ENCODE measurements at regions not wholly inside any gene's neighbourhood (a gene's known extent, or its start where the extent isn't known, plus 50 kb on each side); places are given as distances from the start of the nearest gene placed in this dataset.

DNA sequence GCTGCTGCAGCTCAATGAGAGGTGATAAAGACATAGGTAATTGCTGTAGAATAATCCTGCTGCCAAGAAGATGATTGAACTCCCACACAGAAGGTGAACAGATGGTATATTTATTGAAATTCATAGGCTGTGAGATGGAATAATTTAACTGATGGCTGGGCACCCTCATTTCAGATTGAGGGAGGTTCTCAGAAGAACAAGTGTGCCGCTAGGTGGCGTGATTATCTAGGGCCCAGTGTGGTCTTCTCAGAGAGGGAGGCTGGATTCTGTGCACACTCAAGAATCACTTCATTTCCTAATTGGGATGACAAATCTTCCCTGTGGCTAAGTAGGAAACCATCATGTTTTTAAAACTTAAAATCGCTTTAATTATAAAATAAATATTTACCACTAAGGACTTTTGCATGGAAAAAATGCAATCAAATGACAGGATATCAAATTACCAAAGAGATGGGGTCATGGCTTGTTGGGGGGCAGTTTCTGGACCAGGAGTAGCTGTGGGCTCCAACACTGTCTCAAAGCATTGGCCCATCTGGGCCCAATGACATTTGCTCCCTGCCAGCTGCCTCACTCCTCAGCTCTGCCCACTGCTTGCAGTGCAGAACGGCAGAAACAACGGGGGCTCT is 132.3 kb downstream of the SNAPC1 start:
- peak; percentile 11 for DNase-seq

DNA sequence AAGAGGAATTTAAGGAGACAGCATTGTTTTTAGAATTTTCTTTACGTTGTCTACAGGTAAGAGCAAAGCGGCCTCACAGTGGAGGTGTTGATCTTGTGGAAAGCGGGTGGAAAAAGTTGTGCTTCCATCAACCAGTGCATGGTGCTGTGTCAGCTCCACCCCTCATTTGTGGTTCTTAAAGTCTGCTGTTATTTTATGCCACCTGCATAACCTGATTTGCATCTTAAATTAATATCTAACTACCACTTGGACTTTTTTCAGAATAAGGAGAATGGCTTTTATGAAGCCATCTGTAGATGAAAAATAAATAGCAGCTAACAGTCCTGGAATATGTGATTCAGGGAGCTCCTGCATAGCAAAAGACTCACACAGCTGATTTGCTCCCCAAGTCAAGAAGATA is 135.1 kb downstream of the SNAPC1 start:
- no peak for DNase-seq

DNA sequence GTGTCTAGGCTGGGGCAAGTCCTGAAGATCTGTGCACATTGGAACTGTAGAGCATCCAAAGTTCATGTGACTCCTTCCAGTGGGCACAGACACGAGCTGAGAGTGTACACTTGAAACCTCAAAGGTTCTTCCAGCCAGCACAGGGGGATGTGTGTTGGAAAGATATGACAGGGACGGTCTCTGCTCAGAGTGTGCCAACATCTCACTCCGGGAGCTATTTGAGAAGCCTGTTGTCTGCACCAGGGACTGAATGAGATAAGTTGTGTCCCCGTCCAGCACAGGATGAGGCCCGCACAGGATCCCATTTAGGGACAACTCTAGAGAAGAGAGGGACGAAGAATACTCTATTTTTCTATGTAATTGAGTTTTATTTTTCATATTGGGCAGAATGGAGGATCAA is 136.3 kb downstream of the SNAPC1 start:
- DNase-seq = no peak

DNA sequence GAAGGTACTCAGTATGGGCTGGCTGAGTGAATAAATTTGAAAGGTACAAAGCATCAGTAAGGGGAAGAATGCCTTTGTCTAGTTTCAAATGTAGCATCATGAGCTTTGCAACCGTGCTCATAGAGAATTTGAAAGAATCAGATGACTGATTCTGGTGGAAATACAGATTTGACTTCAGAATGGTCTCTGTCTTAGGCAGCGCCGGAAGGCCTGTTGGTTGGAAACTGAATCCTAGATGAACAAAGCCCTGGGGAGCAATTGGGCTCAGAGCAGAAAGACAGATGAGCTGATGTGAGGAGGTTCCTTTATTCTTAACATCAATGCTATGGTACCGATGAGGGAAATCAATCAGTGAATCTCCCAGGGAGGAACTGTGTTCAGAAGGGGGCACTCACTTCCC is 137.3 kb downstream of the SNAPC1 start:
- no peak for DNase-seq

DNA sequence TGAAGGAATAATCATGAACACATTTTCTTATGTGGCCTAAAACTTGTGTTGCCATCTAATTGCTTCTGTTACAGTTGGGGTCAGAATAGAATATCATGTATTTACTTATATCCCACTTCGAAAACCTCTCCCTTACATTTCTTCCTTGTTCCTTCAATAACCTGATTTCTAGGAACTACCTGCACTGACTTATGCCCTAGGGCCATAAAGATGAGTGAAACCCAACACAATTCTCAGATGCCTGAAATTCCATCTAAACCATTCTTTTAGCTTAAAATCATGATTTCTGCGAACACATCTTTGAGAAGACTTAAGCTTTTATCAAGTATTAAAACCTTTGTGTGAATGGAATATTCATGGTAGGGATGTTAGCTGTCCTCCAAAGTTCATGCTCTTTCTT is 142.7 kb downstream of the SNAPC1 start:
- no peak for DNase-seq

DNA sequence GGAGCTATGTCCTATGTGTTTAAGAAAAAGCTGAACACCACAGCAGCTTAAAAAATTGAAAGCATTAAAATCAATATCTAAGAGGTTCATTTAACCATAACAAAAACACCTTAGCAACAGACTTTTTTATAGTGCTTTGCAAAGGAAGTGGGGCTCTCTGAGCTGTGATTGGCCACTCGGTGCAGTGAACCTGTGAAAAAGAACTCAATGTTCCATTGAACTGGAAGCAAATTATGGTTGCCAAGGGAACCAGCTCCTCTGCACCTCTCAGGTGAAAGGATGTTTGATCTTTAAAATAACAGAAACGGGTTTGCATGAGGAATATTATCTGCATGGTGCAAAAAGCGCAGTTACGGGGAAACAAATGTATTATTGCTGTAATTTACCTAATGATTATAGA is 149.4 kb downstream of the SNAPC1 start:
- peak; percentile 56 for DNase-seq

DNA sequence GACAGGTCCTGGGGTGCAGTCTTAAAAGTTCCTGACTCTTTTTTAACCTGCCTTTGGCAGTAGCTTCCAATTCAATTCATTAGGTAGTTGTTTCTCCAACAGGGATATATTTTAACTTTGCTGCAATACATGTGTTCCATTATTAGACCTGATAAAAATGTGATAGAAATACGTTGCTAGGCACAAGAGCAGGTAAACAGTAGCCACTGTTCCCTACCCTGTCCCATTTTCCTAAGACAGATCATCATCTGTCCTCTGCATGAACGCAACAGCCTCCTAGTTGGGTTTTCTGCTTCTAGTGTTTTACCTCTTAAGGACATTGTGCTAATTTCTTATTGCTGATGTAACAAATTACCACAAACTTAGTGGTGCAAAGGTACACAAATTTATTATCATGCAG is 156.8 kb downstream of the SNAPC1 start:
- no peak for DNase-seq

DNA sequence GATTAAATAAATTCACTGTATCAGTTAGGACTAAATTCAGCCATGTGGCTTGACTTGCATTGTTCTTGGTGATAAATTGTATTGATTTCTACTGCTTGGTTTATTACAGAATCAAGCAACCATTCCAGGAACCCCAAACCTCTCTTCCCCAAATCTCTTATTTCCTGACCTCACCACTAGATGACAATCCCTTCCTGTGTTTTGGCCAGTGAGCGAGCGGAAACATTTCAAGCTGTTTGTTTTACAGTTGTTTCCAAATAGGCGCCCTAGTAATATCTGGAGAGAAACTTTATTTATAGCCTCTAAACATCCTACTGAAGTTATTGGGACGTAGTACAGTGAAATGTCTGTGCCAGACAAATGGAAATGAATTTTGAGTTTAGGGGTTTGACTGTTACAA is 161.1 kb downstream of the SNAPC1 start:
- no peak for DNase-seq

DNA sequence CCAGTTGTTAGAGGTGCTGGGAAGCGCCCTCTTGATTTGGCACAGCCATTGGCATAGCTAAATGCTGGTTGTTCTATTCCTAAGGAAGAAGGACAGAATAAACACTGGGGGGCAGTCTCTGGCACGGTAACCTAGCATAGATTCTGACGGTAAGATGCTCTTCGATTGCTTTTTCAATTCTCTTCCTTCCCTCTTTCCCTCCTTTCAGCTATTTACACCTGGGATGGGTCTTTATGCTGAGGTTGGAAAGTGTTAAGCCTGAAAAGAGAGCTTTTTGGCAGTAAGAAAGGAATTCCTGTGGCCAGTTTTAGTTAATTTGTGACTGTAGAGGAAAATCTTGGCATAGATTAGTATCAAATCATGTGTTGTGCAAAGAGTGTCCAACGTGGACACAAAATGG is 162.8 kb downstream of the SNAPC1 start:
- DNase-seq = no peak

DNA sequence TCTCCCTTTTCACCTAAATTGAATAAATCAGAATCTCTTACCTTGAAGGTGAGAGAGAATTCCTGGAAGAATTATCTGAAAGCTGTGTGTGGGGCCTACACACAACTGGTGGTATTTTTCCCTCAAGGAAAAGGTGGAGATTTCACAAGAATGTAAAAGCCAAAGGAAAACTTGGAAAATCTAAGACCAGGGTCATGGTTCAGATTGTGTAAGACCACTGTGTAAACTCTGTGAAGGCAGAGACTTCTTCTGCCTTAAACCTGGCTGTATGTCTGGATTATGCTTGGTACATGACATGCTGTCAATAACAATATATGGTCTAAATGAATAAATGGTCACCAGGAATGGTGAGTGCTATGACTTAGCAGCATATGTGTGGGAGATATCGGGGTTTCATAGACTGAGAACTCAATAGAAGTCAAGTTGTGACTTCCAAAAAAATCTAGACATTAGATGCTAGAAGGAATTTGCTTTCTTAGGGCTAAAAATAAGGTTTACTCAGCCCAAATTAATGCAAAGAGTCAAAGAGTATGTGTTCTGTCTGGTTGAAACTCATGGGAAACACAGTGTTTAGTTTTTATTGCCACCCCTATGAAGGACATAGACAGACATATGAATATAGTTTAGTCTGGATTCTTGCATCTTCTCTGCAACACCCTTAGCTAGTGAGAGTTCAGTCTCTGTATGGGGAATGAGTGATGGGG is 163.7 kb downstream of the SNAPC1 start:
- no peak for DNase-seq

DNA sequence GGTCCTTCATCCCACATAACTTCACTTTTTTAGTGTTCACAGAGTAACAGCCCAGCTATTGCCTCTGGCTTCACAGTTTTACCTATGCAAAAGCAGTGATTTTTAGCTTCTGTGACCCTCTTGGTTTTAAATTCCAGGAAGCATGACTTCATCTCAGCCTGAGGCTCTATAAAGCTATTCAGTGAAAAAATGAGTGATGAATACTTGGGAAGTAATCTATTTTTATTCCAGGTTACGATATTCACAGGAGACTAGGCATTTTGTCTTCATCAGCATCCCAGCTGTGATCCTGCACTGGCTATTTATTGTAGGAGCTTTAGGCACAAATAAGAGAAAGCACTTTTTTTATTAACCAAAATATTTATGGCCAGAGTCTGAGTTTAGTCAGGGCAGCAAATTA is 164.8 kb downstream of the SNAPC1 start:
- no peak for DNase-seq

DNA sequence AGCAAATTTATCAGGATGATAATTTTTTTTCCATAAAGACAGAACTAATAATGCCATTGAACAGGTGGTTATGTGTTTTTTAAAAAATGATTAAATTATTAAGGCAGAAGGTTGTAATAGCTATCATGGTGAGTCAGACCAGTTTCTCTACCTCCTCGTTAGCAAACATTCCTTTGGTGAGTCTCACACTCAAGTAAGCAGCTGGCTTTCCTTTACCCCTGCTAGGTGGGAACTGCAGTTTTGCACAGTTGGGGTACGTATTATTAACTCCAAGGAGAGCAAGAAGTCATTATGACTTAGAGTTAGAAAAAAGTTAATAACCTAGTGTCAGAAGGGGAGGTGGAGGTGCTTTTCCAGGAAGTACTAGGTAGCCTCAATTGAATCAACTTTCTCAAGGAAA is 165.3 kb downstream of the SNAPC1 start:
- no peak for DNase-seq

DNA sequence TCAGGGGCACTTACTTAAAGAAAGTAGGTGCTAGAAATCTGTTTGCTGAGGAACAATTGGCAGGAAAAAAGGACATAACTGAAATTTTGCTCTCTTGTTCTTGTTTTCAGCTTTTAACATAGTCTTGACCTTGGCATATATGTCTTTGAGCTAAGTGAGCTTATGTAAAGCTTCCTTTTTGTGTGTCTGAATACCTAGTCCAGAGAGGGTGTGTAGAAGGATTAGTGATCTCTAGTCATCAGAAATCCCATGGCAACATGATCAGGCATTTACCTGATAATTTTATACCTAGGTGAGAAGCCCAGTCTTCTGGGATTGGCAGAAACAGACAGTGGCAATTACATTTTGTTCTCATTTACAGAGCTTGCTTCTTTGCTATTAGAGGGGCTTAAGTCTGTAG is 166.1 kb downstream of the SNAPC1 start:
- no peak for DNase-seq

DNA sequence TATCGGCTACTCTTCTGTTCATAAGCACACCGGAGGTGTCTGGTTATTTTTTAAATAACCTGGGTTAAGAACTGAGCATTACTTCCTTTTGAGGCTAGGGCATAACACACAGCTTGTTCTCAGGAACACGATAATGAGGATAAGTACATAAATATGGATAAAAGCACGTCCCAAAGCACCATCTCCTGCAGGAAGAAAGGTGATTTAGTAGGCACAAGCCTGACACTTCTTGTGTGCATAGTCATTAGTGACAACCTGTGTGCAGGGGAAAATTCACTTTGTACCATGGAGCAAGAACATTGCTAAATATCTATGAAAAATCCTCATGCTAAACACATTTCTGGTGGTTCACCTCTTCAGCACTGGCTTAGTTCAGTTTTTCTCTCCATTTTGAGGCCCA is 166.5 kb downstream of the SNAPC1 start:
- DNase-seq = no peak

DNA sequence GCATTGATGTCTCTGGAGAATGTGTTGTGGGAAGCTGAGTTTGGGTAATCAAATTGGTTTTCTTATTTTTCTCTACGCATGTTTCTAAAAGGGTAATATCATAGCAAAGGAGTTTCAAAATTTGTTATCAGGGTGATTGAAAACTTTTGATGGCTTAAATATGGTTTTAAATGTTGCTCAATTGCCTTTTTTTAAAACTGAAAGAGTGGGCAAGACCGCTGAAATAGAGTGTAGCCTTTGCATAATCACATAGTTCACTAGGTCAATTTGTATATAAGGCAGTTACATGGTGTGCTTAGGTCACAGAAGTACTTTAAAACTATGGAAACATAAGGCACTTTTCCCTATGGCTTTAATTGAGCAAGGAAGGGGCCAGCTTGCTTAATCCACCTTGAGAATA is 167.4 kb downstream of the SNAPC1 start:
- DNase-seq = no peak

DNA sequence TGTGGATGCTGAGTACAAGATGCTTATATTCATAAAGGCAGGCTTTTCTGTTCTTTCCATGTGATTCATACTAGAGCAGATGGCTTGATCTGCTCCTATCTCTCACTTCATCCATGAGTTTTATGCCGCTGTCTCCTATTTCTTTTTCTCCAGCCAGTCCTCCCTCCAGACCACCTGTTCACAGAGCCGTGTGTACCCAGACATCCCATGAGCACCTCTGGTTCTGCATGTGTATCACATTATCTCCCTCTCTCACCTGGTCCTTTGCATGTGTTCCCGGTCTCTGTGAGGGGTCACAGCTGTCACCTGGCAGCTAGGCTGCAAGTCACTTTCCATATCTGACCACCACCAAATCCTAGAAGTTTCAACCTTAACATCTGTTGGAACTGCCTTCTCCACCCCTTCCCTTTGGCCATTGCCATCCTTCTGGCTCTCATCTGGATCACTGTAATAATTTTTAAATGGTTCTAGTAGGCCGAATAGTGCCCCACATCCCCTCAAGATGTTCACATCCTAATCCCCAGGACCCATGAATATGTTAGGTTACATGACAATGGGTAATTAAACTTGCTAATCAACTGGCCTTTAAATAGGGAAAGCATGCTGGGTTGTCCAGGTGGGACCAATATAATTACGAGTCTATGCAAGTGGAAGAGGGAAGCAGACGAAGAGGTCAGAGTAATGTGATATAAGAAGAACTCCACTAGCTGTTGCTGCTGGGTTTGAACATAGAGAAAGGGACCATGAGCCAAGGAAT is 168.1 kb downstream of the SNAPC1 start:
- DNase-seq = no peak

DNA sequence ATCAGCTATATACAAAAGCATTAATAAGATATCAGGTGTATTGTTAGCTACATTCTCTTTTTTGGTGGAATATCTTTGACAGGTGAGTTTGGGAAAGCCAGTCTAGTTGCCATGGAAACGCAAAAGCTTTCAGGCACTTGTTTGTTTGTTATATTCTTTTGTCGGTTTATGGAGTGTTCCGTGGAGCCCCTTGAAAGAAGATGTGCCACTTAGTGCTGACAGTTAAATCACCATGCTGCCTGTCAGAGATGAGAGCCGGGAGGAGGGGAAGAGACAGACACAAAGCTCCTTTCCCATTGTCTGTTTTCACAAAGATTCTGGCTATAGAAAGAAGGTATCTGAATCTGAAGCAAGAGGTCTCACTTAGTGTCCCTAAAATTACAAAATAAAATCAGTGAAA is 170.8 kb downstream of the SNAPC1 start:
- DNase-seq = no peak

DNA sequence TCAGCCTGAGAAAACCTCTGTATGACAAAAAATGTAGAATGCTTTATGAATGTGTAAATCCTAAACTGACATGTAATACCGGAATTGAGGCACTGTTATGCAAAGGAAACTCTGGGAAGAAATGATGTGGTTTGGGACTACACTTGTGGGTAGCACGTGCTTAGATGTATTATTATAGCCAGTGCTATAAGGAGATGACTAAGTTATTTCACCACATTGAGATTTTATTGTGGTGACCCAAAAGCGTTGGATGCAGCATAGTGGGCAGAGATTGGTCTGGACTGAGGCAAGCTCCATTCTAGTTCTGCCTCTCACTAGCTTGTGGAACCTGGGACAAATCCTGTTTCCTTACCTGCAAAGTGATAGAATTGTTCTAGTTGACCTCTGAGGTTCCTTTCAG is 172.2 kb downstream of the SNAPC1 start:
- no peak for DNase-seq

DNA sequence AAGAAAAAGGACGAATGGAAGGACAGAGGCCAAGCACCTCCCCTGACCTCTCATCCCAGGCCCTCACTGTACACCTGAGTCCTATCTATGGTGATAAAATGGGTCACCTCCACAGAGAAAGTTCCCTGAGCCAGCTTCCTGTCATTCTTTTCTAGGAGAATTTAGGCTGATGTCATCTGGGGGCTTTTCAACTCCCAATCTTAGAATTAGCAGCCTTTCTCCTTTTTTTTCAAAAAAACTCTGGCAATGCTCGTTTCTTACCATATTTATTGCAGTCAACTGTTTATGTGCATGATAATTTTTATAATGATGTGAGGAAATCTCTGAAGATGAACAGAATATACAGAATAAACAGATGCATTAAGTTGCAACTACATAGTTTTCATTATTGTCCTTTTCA is 177.6 kb downstream of the SNAPC1 start:
- DNase-seq = no peak

DNA sequence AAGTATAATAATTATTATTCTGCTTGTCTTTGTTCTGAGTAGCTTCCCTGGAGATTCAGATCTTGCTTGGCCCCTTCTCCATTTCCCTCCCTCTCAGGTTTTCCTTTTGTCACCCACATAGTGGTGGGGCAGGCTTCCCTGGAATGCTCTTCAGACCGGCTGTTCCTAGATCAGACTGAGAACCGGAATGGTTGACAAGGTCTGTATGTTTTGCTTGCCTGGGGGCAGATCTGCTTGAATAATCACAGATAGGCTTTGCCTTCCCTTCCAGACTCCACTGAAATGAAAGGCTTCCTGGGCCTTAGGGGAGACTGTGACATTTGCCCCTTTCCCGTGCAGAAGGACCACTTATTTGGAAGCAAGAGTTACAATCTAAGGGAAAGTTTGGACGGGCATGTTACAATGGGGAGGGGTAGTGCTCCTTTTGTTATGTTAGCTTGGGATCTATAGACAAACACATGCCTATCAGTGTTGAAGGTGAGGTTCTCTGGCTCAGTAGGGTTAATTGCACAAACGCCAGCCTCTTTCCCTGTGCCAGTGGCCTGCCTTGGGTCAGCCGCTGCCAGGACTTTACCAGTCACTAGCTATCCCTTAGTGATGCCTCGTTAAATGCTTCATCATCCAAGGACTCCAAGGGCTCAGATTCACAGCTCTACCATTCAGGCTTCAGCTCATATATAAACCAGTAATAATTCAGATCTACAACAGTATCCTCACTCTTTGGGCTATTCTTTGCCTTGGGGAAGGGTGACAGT is 178.6 kb downstream of the SNAPC1 start:
- DNase-seq = no peak

DNA sequence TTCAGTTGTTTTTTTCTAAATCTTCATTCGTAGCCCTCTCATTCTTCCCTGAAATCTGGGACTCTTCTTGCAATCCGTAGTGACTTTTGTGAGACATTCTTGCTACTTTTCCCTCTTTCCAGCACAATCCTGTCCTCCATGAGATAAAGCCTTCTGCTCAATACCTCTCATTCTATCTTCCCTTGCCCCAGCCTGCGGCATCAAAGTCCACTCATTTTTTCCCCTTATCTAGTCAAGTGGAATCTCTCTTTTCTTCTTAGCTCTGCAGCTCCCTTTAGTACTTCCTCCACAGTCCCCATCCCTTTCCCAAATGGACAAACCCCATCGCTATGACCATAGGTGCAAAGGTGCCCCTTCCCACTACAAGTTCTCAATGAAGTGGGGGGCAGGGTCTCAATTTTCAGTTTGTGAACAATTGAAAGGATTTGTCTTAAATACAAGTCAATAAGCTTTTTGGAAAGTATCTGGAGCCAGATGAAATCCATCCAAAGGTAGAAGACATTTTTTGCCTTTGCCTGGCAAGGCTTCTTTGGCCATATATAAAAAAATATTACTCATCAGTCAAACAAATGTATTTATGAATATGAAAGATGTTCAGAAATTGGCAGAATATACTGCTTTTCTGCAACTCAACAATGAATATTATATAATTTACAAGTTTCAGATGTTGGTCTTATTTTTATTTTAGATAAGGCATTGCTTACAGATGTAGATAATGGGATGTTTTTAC is 179.4 kb downstream of the SNAPC1 start:
- DNase-seq = no peak

DNA sequence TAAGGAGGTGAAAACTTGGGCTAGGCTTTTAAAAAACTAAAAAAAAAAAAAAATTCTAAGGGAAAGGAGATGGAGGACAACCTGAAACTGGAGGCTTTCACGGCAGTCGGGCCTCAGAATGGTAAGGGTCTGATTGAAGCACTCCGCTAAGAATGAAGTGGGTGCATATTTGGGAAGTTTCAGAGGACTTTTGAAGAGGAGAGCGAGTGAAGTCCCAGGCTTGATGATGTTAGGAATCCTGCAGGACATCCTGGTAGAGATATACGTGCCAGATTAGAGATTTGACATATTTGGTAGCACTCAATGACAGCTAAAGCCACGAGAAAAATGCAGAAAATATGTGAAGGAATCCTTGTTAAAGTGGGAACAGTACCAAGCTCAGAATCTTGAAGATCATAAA is 186.2 kb downstream of the SNAPC1 start:
- DNase-seq = no peak

DNA sequence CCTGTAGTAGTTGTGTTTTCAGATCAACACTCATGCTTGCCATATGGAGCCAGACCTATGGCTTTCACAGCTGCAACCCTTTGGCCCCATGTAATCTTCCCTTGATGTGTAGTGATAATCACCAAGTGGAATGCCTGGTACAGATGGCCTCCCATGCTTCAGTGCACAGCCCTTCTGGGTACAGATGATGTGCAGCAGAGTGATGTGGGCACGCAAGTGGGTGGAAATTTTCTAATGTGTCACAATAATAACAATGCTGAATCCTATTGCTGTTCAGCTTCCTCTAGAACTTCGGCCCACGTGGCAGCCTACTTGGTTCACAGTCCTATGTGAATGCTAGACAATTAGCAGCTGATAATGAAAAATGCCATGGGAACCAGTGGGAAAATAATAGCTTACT is 188.1 kb downstream of the SNAPC1 start:
- no peak for DNase-seq

All from DMS79 (cell line).